Kidney epithelial cell (primary cell): ENCODE measurements at regions not wholly inside any gene's neighbourhood (a gene's known extent, or its start where the extent isn't known, plus 50 kb on each side); places are given as distances from the start of the nearest gene placed in this dataset.
"Not testable (repeated sequence)": the region's sequence is repeated elsewhere in the genome, so short reads cannot be mapped to it uniquely, and the experiment has no call there.

Experiments used
- DNase-seq: peaks from one replicate; pipeline ENCODE4 v3.0.0-alpha.2; 2010; ENCODE audit warnings: low read depth
- H3K27me3 ChIP-seq: 2 replicates; pipeline ENCODE4 v1.6.0; 2011; ENCODE audit warnings: low read length; ENCODE audit not compliant: control insufficient read depth, insufficient read depth
- H3K36me3 ChIP-seq: 2 replicates; pipeline ENCODE4 v1.5.1; 2011; ENCODE audit warnings: low read length; ENCODE audit not compliant: control insufficient read depth, insufficient read depth
- H3K4me3 ChIP-seq: 2 replicates; pipeline ENCODE4 v1.5.1; 2011; ENCODE audit warnings: low read depth, mild to moderate bottlenecking, control low read depth, low read length
- TF ChIP-seq, protein P1 (sequence below): IDR thresholded peaks from 2 replicates; pipeline ENCODE4 v1.5.1; 2011; ENCODE audit warnings: mild to moderate bottlenecking, moderate library complexity, low read length, control low read depth, inconsistent platforms; ENCODE audit not compliant: insufficient read depth, poor library complexity, severe bottlenecking

DNA sequence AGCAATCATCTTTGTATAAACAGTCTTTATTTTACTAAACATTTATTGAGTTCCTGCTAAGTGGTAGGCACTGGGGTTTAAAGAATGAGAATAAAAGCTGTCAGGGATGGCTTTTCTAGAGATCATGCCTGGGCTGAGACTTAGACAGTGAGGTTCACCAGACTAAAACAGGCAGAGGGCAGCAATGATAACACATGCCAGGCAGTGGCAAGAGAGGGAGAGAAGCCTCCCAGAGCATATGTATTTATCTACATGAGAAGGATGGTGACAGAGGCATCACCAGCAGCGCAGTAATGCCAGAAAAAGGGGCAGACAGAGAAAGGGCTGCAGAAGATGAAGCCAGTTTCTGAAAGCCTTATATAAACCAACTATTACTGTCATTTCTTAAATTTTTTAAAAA lies 121.0 kb upstream of the CCDC180 start:
- TF ChIP-seq, protein P1, sequence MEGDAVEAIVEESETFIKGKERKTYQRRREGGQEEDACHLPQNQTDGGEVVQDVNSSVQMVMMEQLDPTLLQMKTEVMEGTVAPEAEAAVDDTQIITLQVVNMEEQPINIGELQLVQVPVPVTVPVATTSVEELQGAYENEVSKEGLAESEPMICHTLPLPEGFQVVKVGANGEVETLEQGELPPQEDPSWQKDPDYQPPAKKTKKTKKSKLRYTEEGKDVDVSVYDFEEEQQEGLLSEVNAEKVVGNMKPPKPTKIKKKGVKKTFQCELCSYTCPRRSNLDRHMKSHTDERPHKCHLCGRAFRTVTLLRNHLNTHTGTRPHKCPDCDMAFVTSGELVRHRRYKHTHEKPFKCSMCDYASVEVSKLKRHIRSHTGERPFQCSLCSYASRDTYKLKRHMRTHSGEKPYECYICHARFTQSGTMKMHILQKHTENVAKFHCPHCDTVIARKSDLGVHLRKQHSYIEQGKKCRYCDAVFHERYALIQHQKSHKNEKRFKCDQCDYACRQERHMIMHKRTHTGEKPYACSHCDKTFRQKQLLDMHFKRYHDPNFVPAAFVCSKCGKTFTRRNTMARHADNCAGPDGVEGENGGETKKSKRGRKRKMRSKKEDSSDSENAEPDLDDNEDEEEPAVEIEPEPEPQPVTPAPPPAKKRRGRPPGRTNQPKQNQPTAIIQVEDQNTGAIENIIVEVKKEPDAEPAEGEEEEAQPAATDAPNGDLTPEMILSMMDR = no peak
- Histone ChIP-seq H3K27me3 (no peaks in the 10 kb centered on the region), H3K36me3 (no peaks in the 10 kb centered on the region), H3K4me3 (no peak overlapping the region)
- no peak for DNase-seq

DNA sequence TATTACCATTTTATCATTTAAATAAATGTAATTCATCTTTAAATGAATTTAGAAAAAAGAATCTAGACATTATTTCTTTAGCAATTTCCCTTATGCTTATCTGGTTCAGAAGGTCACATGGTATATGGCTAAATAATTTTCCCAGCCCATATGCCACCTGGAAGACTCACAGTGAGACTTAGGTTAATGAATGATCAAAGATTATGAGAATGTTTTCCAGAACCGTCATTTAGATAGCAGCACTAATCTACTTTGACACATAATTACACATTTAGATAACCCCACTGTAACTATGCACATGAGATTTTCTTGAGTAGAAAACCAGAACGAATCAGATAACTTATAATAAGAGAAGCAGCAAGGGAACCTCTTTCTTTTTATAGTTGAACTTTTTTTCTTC lies 124.9 kb upstream of the CCDC180 start:
- not testable (repeated sequence) for H3K36me3 ChIP-seq, DNase-seq, H3K27me3 ChIP-seq, H3K4me3 ChIP-seq

DNA sequence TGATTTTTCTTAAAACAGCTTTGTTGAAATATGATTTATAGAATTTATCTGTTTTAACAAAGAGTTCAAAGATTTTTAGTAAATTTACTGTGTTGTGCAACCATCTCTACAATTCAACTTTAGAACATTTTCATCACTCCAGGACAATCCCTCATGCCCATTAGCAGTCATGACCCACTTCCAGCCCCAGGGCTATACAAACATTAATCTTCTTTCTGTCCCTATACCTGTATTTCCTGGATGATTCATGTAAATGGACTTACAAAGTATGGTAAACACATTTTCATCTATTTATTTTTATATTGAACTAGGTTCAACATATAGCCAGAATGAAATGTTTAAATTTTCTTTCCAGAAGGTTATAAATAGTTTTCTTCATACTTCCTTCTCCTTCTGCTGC lies 127.8 kb upstream of the CCDC180 start:
- TF ChIP-seq, protein P1 = no peak
- no peaks in the 10 kb centered on the region for H3K27me3 ChIP-seq
- no peaks in the 10 kb centered on the region for H3K36me3 ChIP-seq
- no peak overlapping the region for H3K4me3 ChIP-seq
- no peak for DNase-seq

DNA sequence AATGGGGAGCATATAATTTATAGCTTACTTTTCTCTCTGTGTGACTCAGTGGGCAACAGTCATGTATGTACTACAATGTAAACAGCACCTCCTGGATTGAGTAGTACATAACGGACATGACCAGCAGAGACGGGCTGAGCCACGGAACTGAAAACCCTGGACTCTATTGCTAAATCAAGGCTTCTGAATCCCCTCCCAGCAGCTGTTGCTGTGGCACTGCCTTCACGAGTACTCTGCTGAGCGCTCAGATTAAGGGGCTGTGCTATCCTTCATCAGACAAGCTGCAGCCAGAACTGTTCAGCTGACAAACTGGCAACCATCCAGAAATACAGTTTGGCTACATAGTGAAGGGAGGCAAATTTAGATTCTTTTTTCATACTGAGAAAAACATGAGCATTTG lies 131.3 kb upstream of the CCDC180 start:
- Histone ChIP-seq H3K4me3 (no peak overlapping the region), H3K36me3 (no peaks in the 10 kb centered on the region), H3K27me3 (no peaks in the 10 kb centered on the region)
- DNase-seq = no peak
- TF ChIP-seq, protein P1 = no peak

DNA sequence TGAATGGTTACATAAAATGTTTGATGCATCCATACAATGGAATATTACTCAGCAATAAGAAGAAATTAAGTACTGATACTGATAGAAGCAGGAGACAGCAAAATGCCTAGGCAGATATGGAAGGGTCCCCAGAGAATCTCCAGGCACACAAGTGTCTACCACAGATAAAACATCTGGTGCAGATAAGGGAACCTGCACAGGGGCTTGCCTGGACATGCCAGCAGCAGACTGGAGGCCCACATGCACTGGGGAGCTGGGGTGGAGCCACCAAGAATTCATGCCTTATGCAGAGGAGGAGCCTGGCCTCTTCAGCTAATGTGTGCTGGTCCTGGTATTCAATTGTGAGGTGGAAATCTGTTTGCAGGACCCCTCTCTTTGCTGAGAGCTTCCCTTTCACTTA lies 129.2 kb upstream of the CTSV start:
- DNase-seq, H3K4me3 ChIP-seq, H3K36me3 ChIP-seq, H3K27me3 ChIP-seq: not testable (repeated sequence)

DNA sequence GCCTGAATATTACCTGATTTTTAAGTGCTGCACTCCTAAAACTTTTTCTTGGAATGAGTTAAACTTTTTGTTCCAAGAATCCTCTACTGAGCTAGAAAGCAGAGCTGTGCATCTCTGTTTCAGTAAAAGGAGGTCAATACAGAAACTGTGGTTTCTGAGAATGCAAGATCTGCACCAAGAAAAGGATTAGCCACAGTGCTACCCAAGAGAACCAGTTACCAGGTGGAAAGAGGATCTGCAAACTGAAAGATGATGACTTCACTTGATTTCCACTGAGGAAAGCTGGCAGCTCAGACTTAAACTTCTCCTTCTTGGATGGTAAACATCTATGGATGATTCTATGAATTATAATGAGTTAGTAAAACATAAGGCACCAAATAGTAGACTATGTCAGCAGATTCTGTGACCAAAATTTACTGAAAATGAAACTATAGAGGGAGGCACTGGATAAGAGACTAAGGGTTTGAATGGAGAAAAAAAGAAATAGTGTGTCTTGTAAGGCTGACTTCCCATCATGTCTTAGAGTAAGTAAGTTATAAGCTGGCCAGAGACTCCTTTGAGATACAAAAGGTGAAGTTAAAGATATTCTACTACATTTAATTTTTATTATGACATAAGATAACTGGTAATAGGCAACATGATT lies 127.7 kb upstream of the CTSV start:
- H3K4me3 ChIP-seq, DNase-seq, H3K27me3 ChIP-seq, H3K36me3 ChIP-seq: not testable (repeated sequence)

DNA sequence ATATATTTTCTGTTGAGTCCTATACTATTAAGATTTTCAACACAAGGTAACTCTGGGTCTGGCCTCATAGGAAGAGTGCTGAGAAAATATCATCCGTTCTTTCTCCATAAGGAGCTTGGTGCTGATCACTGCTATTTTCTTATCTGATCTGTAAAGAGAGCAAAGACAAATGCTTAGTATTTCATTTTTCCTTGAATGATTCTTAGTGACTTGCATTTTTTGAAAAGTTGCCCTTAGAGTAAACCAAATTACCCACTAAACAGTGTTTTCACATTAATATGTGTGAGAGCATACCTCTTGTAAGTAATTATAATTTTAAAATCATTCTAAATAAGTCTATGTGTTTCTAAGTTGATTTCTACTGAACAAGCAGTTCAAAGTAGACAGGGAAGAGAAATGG lies 121.3 kb upstream of the CTSV start:
- TF ChIP-seq, protein P1 = no peak

DNA sequence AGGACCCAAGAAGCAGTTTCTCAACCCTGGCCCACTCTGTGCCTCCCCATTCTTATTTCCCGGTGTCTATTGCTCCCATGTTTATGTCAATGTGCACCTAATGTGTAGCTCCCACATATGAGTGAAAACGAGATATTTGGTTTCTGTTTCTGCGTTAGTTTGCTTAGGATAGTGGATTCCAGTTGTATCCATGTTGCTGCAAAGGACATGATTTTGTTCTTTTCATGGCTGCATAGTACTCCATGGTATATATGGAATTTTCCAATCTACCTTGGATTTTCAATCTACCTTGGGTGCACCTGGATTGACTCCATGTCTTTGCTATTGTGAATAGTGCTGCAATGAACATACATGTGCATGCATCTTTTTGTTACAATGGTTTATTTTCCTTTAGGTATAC lies 119.8 kb upstream of the CTSV start:
- not testable (repeated sequence) for H3K27me3 ChIP-seq, H3K36me3 ChIP-seq, DNase-seq, H3K4me3 ChIP-seq

More for the DNA sequence above, 121.3 kb upstream of the CTSV start:
- no peak overlapping the region for H3K4me3 ChIP-seq
- no peaks in the 10 kb centered on the region for H3K27me3 ChIP-seq
- no peaks in the 10 kb centered on the region for H3K36me3 ChIP-seq
- DNase-seq = no peak

DNA sequence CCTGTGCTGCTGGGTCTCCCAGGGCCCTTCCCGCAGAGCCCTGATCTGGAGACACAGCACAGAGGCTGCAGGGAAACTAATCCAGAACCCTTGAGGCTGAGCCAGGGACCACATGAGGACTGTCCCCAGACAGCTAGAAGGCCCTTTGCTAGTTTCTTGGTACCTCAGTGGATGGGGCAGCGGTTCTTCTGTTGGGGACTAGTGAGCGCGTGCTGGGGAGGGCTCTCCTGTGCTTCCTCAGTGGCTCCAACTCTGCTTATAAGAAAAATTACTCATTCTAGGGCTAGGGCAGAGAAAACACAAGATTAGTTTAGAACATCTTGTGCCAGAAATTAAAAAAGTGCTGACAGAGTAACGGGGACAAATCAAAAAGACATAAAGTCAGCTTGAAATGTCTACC lies 116.5 kb upstream of the CTSV start:
- H3K27me3 ChIP-seq, H3K36me3 ChIP-seq, H3K4me3 ChIP-seq, DNase-seq: not testable (repeated sequence)
